ENCODE measurements at regions not wholly inside any gene's neighbourhood (a gene's known extent, or its start where the extent isn't known, plus 50 kb on each side); places are given as distances from the start of the nearest gene placed in this dataset.
A peak's percentile ranks its signal among the peaks of the same experiment; 100 is the strongest.

GRCh38 chr2:57908736-57909161 lies 137.9 kb upstream of the VRK2 start:
- Mint-ChIP-seq H3K4me3 (no peak overlapping the region), H3K4me1 (peaks cover 23% of the 10 kb centered on the region), H3K36me3 (ENCODE audit: low read depth) (no peaks in the 10 kb centered on the region), H3K9me3 (no peaks in the 10 kb centered on the region), H3K27me3 (no peaks in the 10 kb centered on the region), H3K27ac (peak overlapping the region; percentile 84)
- DNase-seq: no peak
- ATAC-seq: no peak

GRCh38 chr2:57918126-57918525 lies 128.5 kb upstream of the VRK2 start:
- ATAC-seq: no peak
- no peak for DNase-seq
- no peaks in the 10 kb centered on the region for H3K27me3 Mint-ChIP-seq
- no peaks in the 10 kb centered on the region for H3K36me3 Mint-ChIP-seq (ENCODE audit: low read depth)
- H3K9me3 Mint-ChIP-seq: no peaks in the 10 kb centered on the region
- peaks cover 4% of the 10 kb centered on the region for H3K4me1 Mint-ChIP-seq
- no peak overlapping the region for H3K27ac Mint-ChIP-seq
- no peak overlapping the region for H3K4me3 Mint-ChIP-seq

GRCh38 chr2:57920342-57920939 lies 126.2 kb upstream of the VRK2 start:
- no peaks in the 10 kb centered on the region for H3K27me3 Mint-ChIP-seq
- DNase-seq (no peak), ATAC-seq (peak; percentile 15)
- no peak overlapping the region for H3K4me3 Mint-ChIP-seq
- H3K9me3 Mint-ChIP-seq: peaks cover 5% of the 10 kb centered on the region
- no peak overlapping the region for H3K27ac Mint-ChIP-seq
- peaks cover 4% of the 10 kb centered on the region for H3K4me1 Mint-ChIP-seq
- H3K36me3 Mint-ChIP-seq (ENCODE audit: low read depth): no peaks in the 10 kb centered on the region

- Mint-ChIP-seq H3K36me3 (ENCODE audit: low read depth) (peaks cover 21% of the 10 kb centered on the region), H3K4me3 (no peak overlapping the region), H3K27ac (no peak overlapping the region), H3K4me1 (no peaks in the 10 kb centered on the region), H3K27me3 (no peaks in the 10 kb centered on the region), H3K9me3 (peaks cover 52% of the 10 kb centered on the region)
- DNase-seq (no peak), ATAC-seq (no peak)
Observed at GRCh38 chr2:57934659-57935058, 111.9 kb upstream of the VRK2 start.

- Mint-ChIP-seq H3K36me3 (ENCODE audit: low read depth) (peaks cover 21% of the 10 kb centered on the region), H3K4me1 (no peaks in the 10 kb centered on the region), H3K27ac (no peak overlapping the region), H3K4me3 (no peak overlapping the region), H3K9me3 (peaks cover 45% of the 10 kb centered on the region), H3K27me3 (no peaks in the 10 kb centered on the region)
- no peak for DNase-seq
- ATAC-seq: no peak
Observed at GRCh38 chr2:57936216-57936615, 110.4 kb upstream of the VRK2 start.

GRCh38 chr2:57937456-57937855 lies 109.2 kb upstream of the VRK2 start:
- Mint-ChIP-seq H3K9me3 (peaks cover 36% of the 10 kb centered on the region), H3K4me3 (no peak overlapping the region), H3K36me3 (ENCODE audit: low read depth) (peaks cover 18% of the 10 kb centered on the region), H3K27me3 (no peaks in the 10 kb centered on the region), H3K4me1 (no peaks in the 10 kb centered on the region), H3K27ac (no peak overlapping the region)
- ATAC-seq: no peak
- no peak for DNase-seq

- DNase-seq (no peak), ATAC-seq (no peak)
- Mint-ChIP-seq H3K36me3 (ENCODE audit: low read depth) (no peaks in the 10 kb centered on the region), H3K4me3 (no peak overlapping the region), H3K27me3 (no peaks in the 10 kb centered on the region), H3K4me1 (no peaks in the 10 kb centered on the region), H3K27ac (no peak overlapping the region), H3K9me3 (peaks cover 7% of the 10 kb centered on the region)
Observed at GRCh38 chr2:57941816-57942215, 104.8 kb upstream of the VRK2 start.

GRCh38 chr2:57943315-57943714 lies 103.3 kb upstream of the VRK2 start:
- DNase-seq: no peak
- Mint-ChIP-seq H3K4me1 (no peaks in the 10 kb centered on the region), H3K27ac (no peak overlapping the region), H3K9me3 (peaks cover 7% of the 10 kb centered on the region), H3K4me3 (no peak overlapping the region), H3K36me3 (ENCODE audit: low read depth) (no peaks in the 10 kb centered on the region), H3K27me3 (no peaks in the 10 kb centered on the region)
- no peak for ATAC-seq

GRCh38 chr2:57947398-57947797 lies 99.2 kb upstream of the VRK2 start:
- Mint-ChIP-seq H3K4me3 (no peak overlapping the region), H3K9me3 (peaks cover 3% of the 10 kb centered on the region), H3K27me3 (no peaks in the 10 kb centered on the region), H3K36me3 (ENCODE audit: low read depth) (no peaks in the 10 kb centered on the region), H3K4me1 (no peaks in the 10 kb centered on the region), H3K27ac (no peak overlapping the region)
- no peak for DNase-seq
- ATAC-seq: no peak

- no peak for ATAC-seq
- no peaks in the 10 kb centered on the region for H3K9me3 Mint-ChIP-seq
- H3K4me3 Mint-ChIP-seq: no peak overlapping the region
- no peak overlapping the region for H3K27ac Mint-ChIP-seq
- no peaks in the 10 kb centered on the region for H3K4me1 Mint-ChIP-seq
- no peak for DNase-seq
- no peaks in the 10 kb centered on the region for H3K36me3 Mint-ChIP-seq (ENCODE audit: low read depth)
- no peaks in the 10 kb centered on the region for H3K27me3 Mint-ChIP-seq
Observed at GRCh38 chr2:57954020-57954419, 92.6 kb upstream of the VRK2 start.

- no peaks in the 10 kb centered on the region for H3K36me3 Mint-ChIP-seq (ENCODE audit: low read depth)
- DNase-seq: no peak
- no peaks in the 10 kb centered on the region for H3K4me1 Mint-ChIP-seq
- no peak overlapping the region for H3K4me3 Mint-ChIP-seq
- no peak for ATAC-seq
- H3K27ac Mint-ChIP-seq: no peak overlapping the region
- H3K9me3 Mint-ChIP-seq: no peaks in the 10 kb centered on the region
- no peaks in the 10 kb centered on the region for H3K27me3 Mint-ChIP-seq
Observed at GRCh38 chr2:57957238-57957637, 89.4 kb upstream of the VRK2 start.

GRCh38 chr2:57959390-57959789 lies 87.2 kb upstream of the VRK2 start:
- no peak for DNase-seq
- no peaks in the 10 kb centered on the region for H3K9me3 Mint-ChIP-seq
- H3K36me3 Mint-ChIP-seq (ENCODE audit: low read depth): no peaks in the 10 kb centered on the region
- H3K4me1 Mint-ChIP-seq: no peaks in the 10 kb centered on the region
- no peak overlapping the region for H3K4me3 Mint-ChIP-seq
- H3K27me3 Mint-ChIP-seq: no peaks in the 10 kb centered on the region
- no peak overlapping the region for H3K27ac Mint-ChIP-seq
- ATAC-seq: no peak

- DNase-seq: no peak
- no peak for ATAC-seq
- no peaks in the 10 kb centered on the region for H3K9me3 Mint-ChIP-seq
- no peaks in the 10 kb centered on the region for H3K4me1 Mint-ChIP-seq
- H3K27me3 Mint-ChIP-seq: no peaks in the 10 kb centered on the region
- no peak overlapping the region for H3K27ac Mint-ChIP-seq
- no peaks in the 10 kb centered on the region for H3K36me3 Mint-ChIP-seq (ENCODE audit: low read depth)
- H3K4me3 Mint-ChIP-seq: no peak overlapping the region
Observed at GRCh38 chr2:57962861-57963260, 83.7 kb upstream of the VRK2 start.

- Mint-ChIP-seq H3K36me3 (ENCODE audit: low read depth) (no peaks in the 10 kb centered on the region), H3K4me3 (no peak overlapping the region), H3K27ac (no peak overlapping the region), H3K27me3 (no peaks in the 10 kb centered on the region), H3K9me3 (no peaks in the 10 kb centered on the region), H3K4me1 (no peaks in the 10 kb centered on the region)
- ATAC-seq: no peak
- DNase-seq: no peak
Observed at GRCh38 chr2:57965219-57965618, 81.4 kb upstream of the VRK2 start.

- H3K27ac Mint-ChIP-seq: no peak overlapping the region
- ATAC-seq (no peak), DNase-seq (no peak)
Observed at GRCh38 chr2:57965961-57966360, 80.6 kb upstream of the VRK2 start.

GRCh38 chr2:57973621-57974186 lies 72.9 kb upstream of the VRK2 start:
- Mint-ChIP-seq H3K27me3 (no peaks in the 10 kb centered on the region), H3K9me3 (no peaks in the 10 kb centered on the region), H3K27ac (no peak overlapping the region), H3K4me1 (peaks cover 4% of the 10 kb centered on the region), H3K4me3 (no peak overlapping the region), H3K36me3 (ENCODE audit: low read depth) (no peaks in the 10 kb centered on the region)
- DNase-seq: no peak
- ATAC-seq: no peak

More at GRCh38 chr2:57965961-57966360, 80.6 kb upstream of the VRK2 start:
- Mint-ChIP-seq H3K4me3 (no peak overlapping the region), H3K4me1 (no peaks in the 10 kb centered on the region), H3K9me3 (no peaks in the 10 kb centered on the region), H3K27me3 (no peaks in the 10 kb centered on the region), H3K36me3 (ENCODE audit: low read depth) (no peaks in the 10 kb centered on the region)

Measured in activated naive CD8-positive, alpha-beta T cell treated with anti-CD3 and anti-CD28 coated beads, Interleukin-2, amount 50 U/mL, for 24 hours (primary cell).